ENCODE measurements at regions not wholly inside any gene's neighbourhood (a gene's known extent, or its start where the extent isn't known, plus 50 kb on each side); places are given as distances from the start of the nearest gene placed in this dataset.

DNA sequence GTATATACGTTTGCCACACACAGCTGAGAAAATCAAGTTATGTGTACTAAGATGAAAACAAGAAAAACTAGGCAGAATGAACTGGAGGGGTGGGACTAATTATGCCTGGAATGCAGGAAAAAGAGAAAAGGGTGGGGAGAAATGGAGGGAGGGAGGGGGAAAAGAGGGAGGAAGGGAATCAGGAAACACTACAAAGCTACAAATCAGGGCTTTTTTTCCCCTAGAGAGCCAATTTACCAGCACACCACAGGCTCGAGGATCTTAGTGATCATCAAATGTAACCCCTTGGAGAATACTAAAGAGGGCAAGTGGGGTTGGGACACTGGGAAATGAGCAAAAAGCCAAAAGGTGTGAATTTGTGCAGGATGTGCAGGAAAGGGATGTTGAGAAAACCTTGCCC lies 451.9 kb downstream of the SMARCA1 start:
- Histone ChIP-seq H3K4me3 (ENCODE audit: low read depth, low read length) (no peak overlapping the region), H3K36me3 (replicated peaks) (no peaks in the 10 kb centered on the region), H3K27ac (no peak overlapping the region), H3K27me3 (replicated peaks) (no peaks in the 10 kb centered on the region)
- in situ Hi-C loops (cut with HindIII; ENCODE audit: low pct_ligation_motif_present, low sequenced_read_pairs), result no loop called here
- no peak for DNase-seq
- TF ChIP-seq, protein P1, sequence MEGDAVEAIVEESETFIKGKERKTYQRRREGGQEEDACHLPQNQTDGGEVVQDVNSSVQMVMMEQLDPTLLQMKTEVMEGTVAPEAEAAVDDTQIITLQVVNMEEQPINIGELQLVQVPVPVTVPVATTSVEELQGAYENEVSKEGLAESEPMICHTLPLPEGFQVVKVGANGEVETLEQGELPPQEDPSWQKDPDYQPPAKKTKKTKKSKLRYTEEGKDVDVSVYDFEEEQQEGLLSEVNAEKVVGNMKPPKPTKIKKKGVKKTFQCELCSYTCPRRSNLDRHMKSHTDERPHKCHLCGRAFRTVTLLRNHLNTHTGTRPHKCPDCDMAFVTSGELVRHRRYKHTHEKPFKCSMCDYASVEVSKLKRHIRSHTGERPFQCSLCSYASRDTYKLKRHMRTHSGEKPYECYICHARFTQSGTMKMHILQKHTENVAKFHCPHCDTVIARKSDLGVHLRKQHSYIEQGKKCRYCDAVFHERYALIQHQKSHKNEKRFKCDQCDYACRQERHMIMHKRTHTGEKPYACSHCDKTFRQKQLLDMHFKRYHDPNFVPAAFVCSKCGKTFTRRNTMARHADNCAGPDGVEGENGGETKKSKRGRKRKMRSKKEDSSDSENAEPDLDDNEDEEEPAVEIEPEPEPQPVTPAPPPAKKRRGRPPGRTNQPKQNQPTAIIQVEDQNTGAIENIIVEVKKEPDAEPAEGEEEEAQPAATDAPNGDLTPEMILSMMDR (IDR thresholded peaks at IDR 0.05; ENCODE audit: low read depth, low read length, missing control alignments), result no peak

DNA sequence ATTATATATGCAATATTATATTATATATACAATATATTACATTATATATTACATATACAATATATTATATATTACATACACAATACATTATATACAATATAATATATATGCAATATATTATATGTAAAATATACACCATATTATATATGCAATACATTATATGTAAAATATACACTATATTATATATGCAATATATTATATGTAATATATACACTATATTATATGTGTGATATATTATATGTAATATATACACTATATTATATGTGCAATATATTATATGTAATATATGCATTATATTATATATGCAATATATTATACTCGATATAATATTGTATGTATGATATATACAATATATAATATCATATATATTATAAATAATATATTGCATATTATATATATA lies 457.4 kb downstream of the SMARCA1 start:
- Histone ChIP-seq H3K4me3 (ENCODE audit: low read depth, low read length) (no peak overlapping the region), H3K36me3 (replicated peaks) (no peaks in the 10 kb centered on the region), H3K27me3 (replicated peaks) (no peaks in the 10 kb centered on the region), H3K27ac (no peak overlapping the region)
- no peak for DNase-seq
- TF ChIP-seq, protein P1 (IDR thresholded peaks at IDR 0.05; ENCODE audit: low read depth, low read length, missing control alignments), result no peak
- in situ Hi-C loops (cut with HindIII; ENCODE audit: low pct_ligation_motif_present, low sequenced_read_pairs), result no loop called here

DNA sequence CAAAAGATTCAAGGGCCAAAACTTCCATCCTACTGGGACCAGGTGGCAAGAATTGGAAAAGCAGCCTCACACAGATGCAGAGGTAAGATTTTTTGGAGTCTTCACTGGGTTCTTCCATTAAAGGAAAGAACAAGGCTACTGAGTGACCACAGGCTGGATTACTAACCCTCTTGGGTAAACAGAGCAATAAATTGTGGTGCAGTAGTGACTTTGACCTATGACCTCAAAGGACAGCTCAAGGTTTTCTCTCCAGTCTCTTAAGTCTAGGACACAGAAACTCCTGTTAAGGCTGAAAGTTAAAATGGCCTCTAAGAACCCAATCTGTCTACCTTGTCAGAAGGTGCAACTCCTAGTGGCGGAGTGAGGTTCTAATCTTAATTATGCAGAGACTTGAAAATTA lies 464.9 kb downstream of the SMARCA1 start:
- H3K4me3 ChIP-seq (ENCODE audit: low read depth, low read length), result no peak overlapping the region
- no peaks in the 10 kb centered on the region for H3K27me3 ChIP-seq (replicated peaks)
- TF ChIP-seq, protein P1 (IDR thresholded peaks at IDR 0.05; ENCODE audit: low read depth, low read length, missing control alignments), result no peak
- H3K27ac ChIP-seq, result no peak overlapping the region
- DNase-seq, result no peak
- no peaks in the 10 kb centered on the region for H3K36me3 ChIP-seq (replicated peaks)
- in situ Hi-C loops (cut with HindIII; ENCODE audit: low pct_ligation_motif_present, low sequenced_read_pairs), result no loop called here

DNA sequence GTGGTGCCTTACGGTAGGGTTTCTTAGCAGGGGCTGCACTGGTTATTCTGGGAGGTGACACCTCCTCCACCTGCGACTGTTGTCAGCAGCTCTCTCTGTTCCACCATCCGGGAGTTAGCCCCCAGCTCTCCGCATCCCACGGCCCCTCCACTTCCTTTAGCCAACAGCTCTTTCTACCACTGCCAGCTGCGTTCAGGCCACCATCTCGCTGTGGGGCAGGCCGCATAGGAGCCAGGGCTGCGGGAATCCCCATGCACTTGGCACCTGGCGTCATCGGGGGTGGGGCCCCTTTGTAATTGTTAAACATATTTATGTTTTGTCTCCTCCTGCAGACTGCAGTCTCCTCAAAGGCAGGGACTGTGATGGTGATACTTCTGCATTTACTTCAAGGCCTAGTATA lies 480.2 kb downstream of the SMARCA1 start:
- DNase-seq, result no peak
- Histone ChIP-seq H3K4me3 (ENCODE audit: low read depth, low read length) (no peak overlapping the region), H3K27ac (no peak overlapping the region), H3K36me3 (replicated peaks) (no peaks in the 10 kb centered on the region), H3K27me3 (replicated peaks) (no peaks in the 10 kb centered on the region)
- in situ Hi-C loops (cut with HindIII; ENCODE audit: low pct_ligation_motif_present, low sequenced_read_pairs), result no loop called here
- TF ChIP-seq, protein P1 (IDR thresholded peaks at IDR 0.05; ENCODE audit: low read depth, low read length, missing control alignments), result no peak

DNA sequence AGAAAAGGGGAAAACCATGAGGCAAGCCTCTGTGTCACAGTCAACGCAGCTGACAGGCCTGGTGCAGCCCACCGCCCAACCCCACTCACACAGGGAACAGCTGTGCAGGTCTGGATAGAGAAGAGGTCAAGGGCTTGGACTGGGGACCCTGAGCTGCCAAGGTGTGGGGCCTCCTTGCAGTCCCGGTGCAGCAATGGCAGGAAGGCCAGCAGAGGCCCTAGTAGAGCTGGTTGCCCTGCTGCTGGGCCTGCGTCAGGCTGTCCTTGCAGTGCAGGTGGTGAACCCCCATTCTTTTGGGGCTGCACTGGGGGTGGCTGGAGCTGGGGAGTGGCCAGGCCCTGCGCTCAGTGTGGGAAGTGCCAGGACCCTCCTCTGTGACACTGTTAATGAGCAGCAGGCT lies 482.0 kb downstream of the SMARCA1 start:
- Histone ChIP-seq H3K27me3 (replicated peaks) (no peaks in the 10 kb centered on the region), H3K36me3 (replicated peaks) (no peaks in the 10 kb centered on the region), H3K27ac (no peak overlapping the region), H3K4me3 (ENCODE audit: low read depth, low read length) (no peak overlapping the region)
- TF ChIP-seq, protein P1 (IDR thresholded peaks at IDR 0.05; ENCODE audit: low read depth, low read length, missing control alignments), result no peak
- no peak for DNase-seq
- in situ Hi-C loops (cut with HindIII; ENCODE audit: low pct_ligation_motif_present, low sequenced_read_pairs), result no loop called here

DNA sequence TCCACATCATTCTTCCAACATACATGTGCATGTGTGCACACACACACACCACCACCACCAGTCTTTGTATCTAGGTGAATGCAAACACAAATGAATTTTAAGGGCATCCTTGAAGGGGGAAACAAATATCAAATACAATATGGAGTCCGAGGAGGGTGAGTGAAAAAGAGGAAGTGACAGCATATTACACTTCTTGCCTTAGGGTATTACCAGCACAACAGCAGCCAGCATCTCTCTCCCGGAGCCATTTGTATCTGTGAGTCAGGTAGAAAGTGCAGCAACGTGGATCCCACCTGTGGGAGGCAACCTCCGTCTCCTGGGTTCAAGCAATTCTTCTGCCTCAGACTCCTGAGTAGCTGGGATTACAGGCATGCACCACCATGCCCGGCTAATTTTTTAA lies 483.2 kb downstream of the SMARCA1 start:
- H3K4me3 ChIP-seq (ENCODE audit: low read depth, low read length), result no peak overlapping the region
- TF ChIP-seq, protein P1 (IDR thresholded peaks at IDR 0.05; ENCODE audit: low read depth, low read length, missing control alignments), result no peak
- no peak for DNase-seq
- H3K27me3 ChIP-seq (replicated peaks), result no peaks in the 10 kb centered on the region
- in situ Hi-C loops (cut with HindIII; ENCODE audit: low pct_ligation_motif_present, low sequenced_read_pairs), result no loop called here
- no peak overlapping the region for H3K27ac ChIP-seq
- H3K36me3 ChIP-seq (replicated peaks), result no peaks in the 10 kb centered on the region
